ENCODE measurements at regions not wholly inside any gene's neighbourhood (a gene's known extent, or its start where the extent isn't known, plus 50 kb on each side); places are given as distances from the start of the nearest gene placed in this dataset.

GRCh38 chr6:84876723-84877514 is 112.5 kb upstream of the TBX18 start:
- Histone ChIP-seq H3K27ac (no peak overlapping the region), H3K4me3 (ENCODE audit: low read depth, low read length) (no peak overlapping the region), H3K27me3 (ENCODE audit: insufficient read depth, low read depth, severe bottlenecking) (no peaks in the 10 kb centered on the region)

GRCh38 chr6:84872996-84873723 is 108.8 kb upstream of the TBX18 start:
- Histone ChIP-seq H3K9me3 (ENCODE audit: severe bottlenecking) (no peaks in the 10 kb centered on the region), H3K27me3 (ENCODE audit: insufficient read depth, low read depth, severe bottlenecking) (no peaks in the 10 kb centered on the region), H3K27ac (no peak overlapping the region), H3K4me3 (ENCODE audit: low read depth, low read length) (no peak overlapping the region), H3K36me3 (no peaks in the 10 kb centered on the region)
- no peak for DNase-seq
- no peak for TF ChIP-seq CTCF (IDR thresholded peaks at IDR 0.05; ENCODE audit: low read depth, low read length)

More at GRCh38 chr6:84876723-84877514, 112.5 kb upstream of the TBX18 start:
- Histone ChIP-seq H3K9me3 (ENCODE audit: severe bottlenecking) (no peaks in the 10 kb centered on the region), H3K36me3 (no peaks in the 10 kb centered on the region)
- no peak for DNase-seq
- no peak for TF ChIP-seq CTCF (IDR thresholded peaks at IDR 0.05; ENCODE audit: low read depth, low read length)

- Histone ChIP-seq H3K4me3 (ENCODE audit: low read depth, low read length) (no peak overlapping the region), H3K27me3 (ENCODE audit: insufficient read depth, low read depth, severe bottlenecking) (no peaks in the 10 kb centered on the region), H3K9me3 (ENCODE audit: severe bottlenecking) (no peaks in the 10 kb centered on the region), H3K36me3 (no peaks in the 10 kb centered on the region), H3K27ac (no peak overlapping the region)
- no peak for TF ChIP-seq CTCF (IDR thresholded peaks at IDR 0.05; ENCODE audit: low read depth, low read length)
- DNase-seq, result no peak
Measured at GRCh38 chr6:84871925-84872324, 107.5 kb upstream of the TBX18 start.

DNA sequence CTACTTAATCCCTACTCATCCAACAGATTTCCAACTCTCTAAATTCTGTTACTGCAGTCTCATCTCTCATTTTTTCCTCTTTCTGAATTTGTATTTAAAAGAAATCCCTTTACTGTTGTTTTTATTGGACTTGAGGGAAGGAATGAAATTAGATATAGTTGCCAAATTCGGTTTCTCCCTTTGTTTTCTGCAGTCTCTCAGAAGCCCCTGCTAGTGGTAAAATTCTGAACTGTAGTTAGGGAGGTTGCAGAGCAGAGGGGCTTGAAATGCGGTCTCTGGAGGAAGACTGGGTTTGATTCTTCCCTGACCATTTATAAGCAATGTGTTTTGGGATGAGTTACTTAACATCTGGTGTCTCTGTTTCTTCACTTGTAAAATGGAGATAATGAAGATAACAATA is 106.3 kb upstream of the TBX18 start:
- Histone ChIP-seq H3K27ac (no peak overlapping the region), H3K4me3 (ENCODE audit: low read depth, low read length) (no peak overlapping the region), H3K9me3 (ENCODE audit: severe bottlenecking) (no peaks in the 10 kb centered on the region), H3K27me3 (ENCODE audit: insufficient read depth, low read depth, severe bottlenecking) (no peaks in the 10 kb centered on the region), H3K36me3 (no peaks in the 10 kb centered on the region)
- TF ChIP-seq CTCF (IDR thresholded peaks at IDR 0.05; ENCODE audit: low read depth, low read length), result no peak
- no peak for DNase-seq

DNA sequence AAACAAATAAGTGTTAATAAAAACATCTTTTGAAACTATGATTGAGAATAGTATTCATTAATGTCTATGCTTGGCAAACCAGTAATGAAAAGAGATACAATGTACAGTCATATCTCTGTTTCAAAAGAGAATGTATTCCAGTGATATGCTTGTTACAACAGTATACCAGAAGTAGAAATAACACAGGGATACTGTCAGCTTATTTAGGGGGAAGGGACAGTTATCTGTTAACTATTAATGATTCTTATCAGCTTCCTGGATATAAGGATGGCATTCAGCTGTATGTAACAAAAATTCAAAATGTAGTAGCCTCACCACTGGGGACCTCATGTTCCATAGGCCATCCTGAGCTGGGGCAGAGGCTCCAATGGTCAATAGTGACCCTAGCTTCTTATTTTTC is 103.8 kb upstream of the TBX18 start:
- H3K27me3 ChIP-seq (ENCODE audit: insufficient read depth, low read depth, severe bottlenecking), result no peaks in the 10 kb centered on the region
- DNase-seq, result no peak
- no peak overlapping the region for H3K4me3 ChIP-seq (ENCODE audit: low read depth, low read length)
- no peak for TF ChIP-seq CTCF (IDR thresholded peaks at IDR 0.05; ENCODE audit: low read depth, low read length)
- H3K36me3 ChIP-seq, result no peaks in the 10 kb centered on the region
- H3K27ac ChIP-seq, result no peak overlapping the region
- no peaks in the 10 kb centered on the region for H3K9me3 ChIP-seq (ENCODE audit: severe bottlenecking)
